ENCODE measurements at regions not wholly inside any gene's neighbourhood (a gene's known extent, or its start where the extent isn't known, plus 50 kb on each side); places are given as distances from the start of the nearest gene placed in this dataset.
"Not testable (repeated sequence)": the region's sequence is repeated elsewhere in the genome, so short reads cannot be mapped to it uniquely, and the experiment has no call there.

- no peak for DNase-seq (ENCODE audit: low spot score)
- FAIRE-seq, result no peak
Observed at GRCh38 chr13:50730496-50731351, 112.8 kb downstream of the DLEU7 start.

- FAIRE-seq (no peak), DNase-seq (ENCODE audit: low spot score) (peak; percentile 31)
Observed at GRCh38 chr13:50731400-50731799, 112.1 kb downstream of the DLEU7 start.

DNA sequence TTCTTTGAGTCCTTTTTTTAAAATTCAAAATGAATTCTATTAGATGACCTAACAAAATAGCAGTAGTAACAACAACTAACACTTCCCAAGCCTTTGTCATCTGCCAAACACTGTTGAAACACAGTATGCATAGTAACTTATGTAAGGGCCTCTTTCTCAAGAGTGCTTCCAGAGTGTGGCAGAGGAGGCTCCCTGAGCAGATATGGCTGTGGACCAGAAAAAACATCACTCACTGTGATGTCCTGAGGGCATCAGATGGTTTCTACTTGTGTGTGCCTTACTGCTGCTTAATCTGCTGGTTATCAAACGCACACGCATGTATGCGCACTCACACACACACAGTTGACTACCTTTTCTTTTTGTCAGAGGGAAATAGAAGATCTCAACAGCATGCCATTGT, 110.8 kb downstream of the DLEU7 start:
- no peak for DNase-seq (ENCODE audit: low spot score)

GRCh38 chr13:50733392-50733791, 110.1 kb downstream of the DLEU7 start:
- no peak for FAIRE-seq
- DNase-seq (ENCODE audit: low spot score), result no peak

More for the DNA sequence above, 110.8 kb downstream of the DLEU7 start:
- no peak for FAIRE-seq

DNA sequence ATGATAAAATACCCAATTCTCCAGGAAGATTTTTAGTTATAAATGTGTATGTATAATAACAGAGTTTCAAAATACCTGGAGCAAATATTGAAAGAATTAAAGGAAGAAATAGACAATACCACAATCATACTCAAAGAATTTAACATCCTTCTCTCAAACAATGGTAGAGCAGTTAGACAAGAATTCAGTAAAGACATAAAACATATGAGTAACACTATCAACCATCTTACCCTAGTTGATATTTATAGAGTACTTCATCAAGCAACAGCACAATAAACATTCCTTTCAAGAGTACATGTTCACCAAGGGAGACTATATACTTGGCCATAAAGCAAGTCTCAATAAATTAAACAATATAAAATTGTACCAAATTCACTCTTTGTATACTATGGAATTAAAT, 108.4 kb downstream of the DLEU7 start:
- DNase-seq (ENCODE audit: low spot score) (no peak), FAIRE-seq (no peak)

GRCh38 chr13:50740052-50740741, 103.3 kb downstream of the DLEU7 start:
- no peak for DNase-seq (ENCODE audit: low spot score)
- no peak for FAIRE-seq

- FAIRE-seq (no peak), DNase-seq (ENCODE audit: low spot score) (no peak)
Observed at GRCh38 chr13:50742353-50742752, 101.1 kb downstream of the DLEU7 start.

DNA sequence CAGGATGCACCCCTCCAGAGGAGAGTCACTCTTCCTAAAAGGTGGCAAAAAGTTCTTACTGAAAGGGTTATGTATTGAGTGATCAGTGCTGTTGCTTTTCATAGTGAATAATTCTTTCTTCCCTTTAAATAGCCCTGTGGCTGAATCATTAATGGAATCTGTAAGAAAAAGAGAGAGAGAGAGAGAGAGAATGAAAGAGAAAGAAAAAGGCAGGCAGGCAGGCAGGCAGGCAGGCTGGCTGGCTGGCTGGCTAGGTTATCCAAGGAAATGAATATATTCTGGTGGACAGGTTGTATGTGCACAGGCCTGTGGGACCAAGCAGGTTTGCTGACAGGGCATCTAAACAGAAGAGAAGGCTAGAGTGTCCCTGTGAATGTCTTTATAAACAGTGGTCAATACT, 100.5 kb downstream of the DLEU7 start:
- DNase-seq (ENCODE audit: low spot score), result no peak
- FAIRE-seq, result no peak

GRCh38 chr13:50744116-50744660, 99.3 kb downstream of the DLEU7 start:
- FAIRE-seq (no peak), DNase-seq (ENCODE audit: low spot score) (no peak)

GRCh38 chr13:50745542-50746115, 97.9 kb downstream of the DLEU7 start:
- no peak for DNase-seq (ENCODE audit: low spot score)
- FAIRE-seq, result no peak

DNA sequence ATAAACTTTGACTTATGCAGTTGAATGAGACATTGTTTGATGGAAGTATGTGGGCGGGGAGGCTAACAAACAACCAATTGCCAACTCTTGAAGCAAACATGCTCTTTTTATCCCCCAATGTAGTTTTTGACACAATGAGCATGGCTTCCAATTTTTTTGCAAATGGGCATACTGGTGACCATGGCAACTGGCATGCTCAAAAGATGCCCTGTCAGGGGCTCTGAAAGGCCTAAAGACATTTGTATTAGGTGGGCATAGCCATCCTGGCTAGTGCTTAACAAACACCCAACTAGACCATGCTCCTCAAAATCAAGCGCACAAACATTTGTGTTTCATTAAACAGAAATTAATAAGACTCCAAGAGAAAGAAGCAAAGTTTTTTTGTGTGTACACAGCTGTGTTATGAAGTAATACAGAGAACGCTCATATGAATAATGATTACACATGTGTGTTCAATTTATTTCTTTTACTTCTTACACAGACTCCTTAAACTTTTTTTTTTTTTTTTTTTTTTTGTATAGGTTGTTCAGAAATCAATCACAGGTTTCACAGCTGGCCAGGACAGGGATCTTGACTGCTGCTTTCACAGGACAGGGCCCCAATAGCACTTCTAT, 95.6 kb downstream of the DLEU7 start:
- no peak for FAIRE-seq
- no peak for DNase-seq (ENCODE audit: low spot score)

DNA sequence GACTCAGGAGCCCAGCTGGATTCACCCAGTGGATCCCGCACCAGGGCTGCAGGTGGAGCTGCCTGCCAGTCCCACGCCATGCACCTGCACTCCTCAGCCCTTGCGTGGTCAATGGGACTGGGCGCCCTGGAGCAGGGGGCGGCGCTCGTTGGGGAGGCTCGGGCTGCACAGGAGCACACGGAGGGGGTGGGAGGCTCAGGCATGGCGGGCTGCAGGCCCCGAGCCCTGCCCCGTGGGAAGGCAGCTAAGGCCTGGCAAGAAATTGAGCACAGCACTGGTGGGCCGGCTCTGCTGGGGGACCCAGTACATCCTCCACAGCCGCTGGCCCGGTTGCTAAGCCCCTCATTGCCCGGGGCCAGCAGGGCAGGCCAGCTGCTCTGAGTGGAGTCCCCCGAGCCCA, 90.3 kb downstream of the DLEU7 start:
- DNase-seq (ENCODE audit: low spot score); FAIRE-seq: not testable (repeated sequence)

- not testable (repeated sequence) for DNase-seq (ENCODE audit: low spot score); FAIRE-seq
Observed at GRCh38 chr13:50755862-50756685, 87.4 kb downstream of the DLEU7 start.

- no peak for FAIRE-seq
Observed at GRCh38 chr13:50757008-50757407, 86.5 kb downstream of the DLEU7 start.

DNA sequence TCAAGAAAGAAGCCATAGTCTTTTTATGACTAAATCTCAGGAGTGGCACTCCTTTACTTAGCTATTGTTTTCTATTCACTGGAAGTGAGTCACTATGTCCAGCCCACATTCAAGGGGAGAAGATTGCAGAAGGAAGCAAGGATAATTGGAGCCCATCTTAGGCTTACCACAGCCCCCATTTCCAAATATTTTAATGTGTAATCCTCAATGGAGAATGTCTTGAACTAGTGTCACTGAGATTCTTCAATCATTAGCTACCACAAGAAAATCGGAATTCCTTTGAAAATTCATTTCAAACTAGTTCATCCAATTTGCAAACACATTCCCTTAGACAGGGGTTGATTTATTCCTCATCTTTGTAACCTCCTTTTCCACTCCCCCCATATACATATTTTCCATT, 84.7 kb downstream of the DLEU7 start:
- DNase-seq (ENCODE audit: low spot score), result no peak
- no peak for FAIRE-seq

More at GRCh38 chr13:50757008-50757407, 86.5 kb downstream of the DLEU7 start:
- no peak for DNase-seq (ENCODE audit: low spot score)

DNA sequence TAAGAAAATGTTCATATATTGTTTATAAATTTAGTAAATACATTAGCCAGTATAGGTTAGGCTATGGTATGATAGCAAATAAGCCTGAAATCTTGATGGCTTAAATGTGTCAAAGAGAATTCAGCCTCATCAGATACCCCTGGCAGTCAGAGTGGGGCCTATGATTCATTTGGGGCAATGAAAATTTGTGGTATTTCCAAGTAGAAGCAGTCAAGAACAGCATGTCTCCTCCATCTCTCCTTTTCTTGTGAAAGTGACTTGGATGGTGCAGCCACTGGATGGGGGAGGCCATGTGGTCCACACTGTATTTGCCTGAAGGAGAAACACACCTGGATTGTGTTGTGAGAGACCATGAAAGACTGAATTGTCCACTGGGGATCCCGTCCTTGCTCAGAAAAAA, 82.7 kb downstream of the DLEU7 start:
- FAIRE-seq (no peak), DNase-seq (ENCODE audit: low spot score) (no peak)

GRCh38 chr13:50761406-50761805, 82.1 kb downstream of the DLEU7 start:
- DNase-seq (ENCODE audit: low spot score), result no peak
- no peak for FAIRE-seq

DNA sequence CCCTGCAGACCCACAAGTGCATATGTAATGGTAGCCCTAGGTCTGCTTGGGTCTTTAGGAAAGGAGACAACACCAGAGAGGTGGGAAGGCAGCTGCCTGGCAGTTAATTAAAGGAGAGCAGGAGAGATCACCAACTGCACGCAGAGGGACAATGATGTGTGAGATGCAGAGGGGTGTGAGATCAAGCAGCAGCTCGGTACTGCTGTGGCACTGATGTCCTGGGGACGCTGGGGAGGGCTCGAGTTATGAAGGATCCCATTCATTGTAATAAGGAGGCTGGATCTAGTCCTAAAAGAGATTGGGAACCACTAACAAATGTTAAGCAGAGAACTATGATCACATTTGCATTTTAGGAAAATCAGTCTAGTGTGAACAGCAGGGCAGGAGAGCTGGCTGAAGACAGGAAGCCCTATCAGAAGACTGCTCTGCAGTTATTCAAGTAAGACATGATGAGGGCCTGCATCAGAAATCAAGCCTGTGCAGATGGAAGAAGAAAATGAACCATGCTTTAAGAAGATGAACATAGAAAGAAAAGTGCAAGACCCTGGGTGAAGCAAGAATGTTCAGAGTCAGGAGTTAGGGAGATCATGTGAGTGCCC, 80.4 kb downstream of the DLEU7 start:
- FAIRE-seq (no peak), DNase-seq (ENCODE audit: low spot score) (no peak)

DNA sequence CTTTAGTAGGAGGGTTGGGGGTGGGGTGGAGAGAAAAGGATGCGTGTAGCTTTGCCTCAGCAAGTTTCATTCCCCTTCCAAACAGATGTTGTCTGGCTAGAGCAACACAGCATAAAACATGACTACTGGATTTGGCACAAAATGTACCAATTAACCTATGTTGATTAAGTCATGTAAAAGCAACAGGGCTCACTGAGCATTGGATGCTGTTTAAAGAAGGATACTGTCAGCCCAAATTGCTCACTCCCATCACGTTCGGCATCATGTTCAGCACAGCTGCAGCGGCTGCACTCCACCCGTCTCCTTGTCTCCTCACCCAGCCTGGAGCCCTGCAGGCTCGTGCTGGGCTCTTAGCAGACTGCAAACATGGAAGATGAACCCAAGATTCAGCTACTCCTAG, 77.5 kb downstream of the DLEU7 start:
- DNase-seq (ENCODE audit: low spot score) (no peak), FAIRE-seq (no peak)

DNA sequence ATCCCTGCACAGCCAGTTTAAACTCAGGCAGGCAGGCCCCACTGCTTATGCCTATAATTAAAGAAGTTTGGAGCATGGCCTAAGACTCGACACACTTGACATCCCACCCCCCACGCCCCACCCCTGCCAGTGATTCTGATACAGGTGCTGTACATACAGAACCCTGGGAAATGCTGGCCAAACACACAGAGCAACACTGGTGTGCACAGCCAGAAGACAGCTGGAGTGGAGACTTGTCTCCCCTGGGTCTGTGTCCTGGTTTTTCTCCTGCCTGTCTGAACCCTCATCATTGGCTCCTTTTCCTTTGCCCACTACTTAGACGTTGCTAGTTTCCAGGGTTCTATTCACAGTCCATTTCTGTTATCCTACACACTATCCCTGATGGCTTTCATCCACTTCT, 76.8 kb downstream of the DLEU7 start:
- FAIRE-seq (no peak), DNase-seq (ENCODE audit: low spot score) (no peak)
